ENCODE measurements at regions not wholly inside any gene's neighbourhood (a gene's known extent, or its start where the extent isn't known, plus 50 kb on each side); places are given as distances from the start of the nearest gene placed in this dataset.

DNA sequence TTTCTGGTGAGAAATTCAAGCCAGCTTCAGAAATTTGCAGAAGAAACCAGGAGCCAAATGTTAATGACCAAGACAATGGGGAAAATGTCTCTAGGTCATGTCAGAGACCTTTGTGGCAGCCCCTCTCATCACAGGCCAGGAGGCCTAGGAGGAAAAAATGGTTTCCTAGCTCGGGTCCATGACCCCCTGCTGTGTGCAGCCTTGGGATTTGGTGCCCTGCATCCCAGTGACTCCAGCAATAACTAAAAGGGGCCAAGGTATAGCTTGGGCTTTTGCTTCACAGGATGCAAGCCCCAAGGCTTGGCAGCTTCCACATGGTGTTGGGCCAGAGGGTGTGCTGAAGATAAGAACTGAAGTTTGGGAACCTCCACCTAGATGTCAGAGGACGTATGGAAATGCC, 814.7 kb upstream of the SLIT2 start:
- no peaks in the 10 kb centered on the region for H4K20me1 ChIP-seq (replicated peaks; ENCODE audit: control insufficient read depth, extremely low read depth, insufficient read depth, low read length)
- intact Hi-C loops (cut with micrococcal nuclease): no loop called here
- no peak overlapping the region for H3K9ac ChIP-seq (replicated peaks; ENCODE audit: extremely low read depth, insufficient read depth, low read length)
- no peaks in the 10 kb centered on the region for H3K9me1 ChIP-seq (replicated peaks; ENCODE audit: control insufficient read depth, extremely low read depth, insufficient read depth, low read length)
- no peaks in the 10 kb centered on the region for H3K4me1 ChIP-seq (ENCODE audit: control insufficient read depth, extremely low read depth, insufficient read depth, low read length)
- no peak for FAIRE-seq
- POLR2A ChIA-PET: no interaction called here
- H3K27me3 ChIP-seq (ENCODE audit: control insufficient read depth in 2 of 2, insufficient read depth in 2 of 2, low read length in 2 of 2): no peaks in the 10 kb centered on the region
- CTCF ChIA-PET: no interaction called here
- no peak overlapping the region for H3K27ac ChIP-seq (ENCODE audit: insufficient read depth, low read depth, low read length)
- H3K4me3 ChIP-seq (replicated peaks in 1 of 3; ENCODE audit: insufficient read depth in 1 of 3, low read depth in 1 of 3, low read length in 3 of 3): no peak overlapping the region
- H3K9me3 ChIP-seq (replicated peaks; ENCODE audit: control insufficient read depth, insufficient read depth, low read length): no peaks in the 10 kb centered on the region
- H3K36me3 ChIP-seq (ENCODE audit: control insufficient read depth in 2 of 2, extremely low read depth in 1 of 2, insufficient read depth in 2 of 2, low read length in 2 of 2): no peaks in the 10 kb centered on the region
- BruUV-seq (replicated peaks): no TSS peak
- dilution Hi-C loops (cut with MboI; ENCODE audit: extremely low pct_ligation_motif_present, low sequenced_read_pairs): no loop called here
- H3K79me2 ChIP-seq (ENCODE audit: control insufficient read depth, insufficient read depth, low read length): no peaks in the 10 kb centered on the region
- no peak overlapping the region for H3K4me2 ChIP-seq (ENCODE audit: insufficient read depth, low read length)
- no peak for DNase-seq (ENCODE audit: low read depth, low spot score)
- TF ChIP-seq FOS (IDR thresholded peaks at IDR 0.05; ENCODE audit: borderline replicate concordance, insufficient read depth, low read length) (no peak), JUN (IDR thresholded peaks at IDR 0.05; ENCODE audit: borderline replicate concordance, insufficient read depth, insufficient read length, low read depth) (no peak), POLR2A (IDR thresholded peaks at IDR 0.05; ENCODE audit: low read depth, low read length) (no peak), POLR2AphosphoS5 (IDR thresholded peaks at IDR 0.05; ENCODE audit: insufficient read depth, low read depth, low read length) (no peak), MYC (IDR thresholded peaks at IDR 0.05; ENCODE audit: low read depth, low read length) (no peak), GATA2 (IDR thresholded peaks at IDR 0.05; ENCODE audit: insufficient read depth, insufficient read length, low read depth, low read length) (no peak), EZH2 (IDR thresholded peaks at IDR 0.05; ENCODE audit: borderline replicate concordance, low read depth, low read length, severe bottlenecking) (no peak)
- TF ChIP-seq, protein P1, sequence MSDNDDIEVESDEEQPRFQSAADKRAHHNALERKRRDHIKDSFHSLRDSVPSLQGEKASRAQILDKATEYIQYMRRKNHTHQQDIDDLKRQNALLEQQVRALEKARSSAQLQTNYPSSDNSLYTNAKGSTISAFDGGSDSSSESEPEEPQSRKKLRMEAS (IDR thresholded peaks at IDR 0.05; ENCODE audit: insufficient read depth, insufficient read length): no peak
- no peak overlapping the region for H2AFZ ChIP-seq (ENCODE audit: low read depth, low read length)

DNA sequence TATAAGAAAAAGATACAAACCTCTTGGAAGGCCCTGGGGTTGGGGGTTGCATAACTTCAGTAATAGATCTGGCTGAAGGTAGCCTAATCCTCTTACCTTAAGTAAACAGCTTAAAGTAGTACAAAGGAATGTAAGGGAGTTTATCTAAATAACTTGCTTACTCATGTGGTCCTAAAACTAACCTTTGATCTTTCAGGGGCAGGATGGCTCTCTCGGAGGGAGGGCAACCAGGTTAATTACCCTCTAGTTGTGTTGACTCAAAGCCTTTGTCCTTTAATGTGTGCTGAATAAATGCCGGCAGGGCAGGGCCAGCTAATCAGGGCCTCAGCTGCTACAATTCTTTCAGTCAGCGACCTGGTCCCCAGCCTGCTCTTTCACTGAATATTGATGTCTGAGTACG, 822.0 kb upstream of the SLIT2 start:
- Histone ChIP-seq H2AFZ (ENCODE audit: low read depth, low read length) (no peak overlapping the region), H3K27ac (ENCODE audit: insufficient read depth, low read depth, low read length) (no peak overlapping the region), H3K9me3 (replicated peaks; ENCODE audit: control insufficient read depth, insufficient read depth, low read length) (no peaks in the 10 kb centered on the region), H3K4me3 (replicated peaks in 1 of 3; ENCODE audit: insufficient read depth in 1 of 3, low read depth in 1 of 3, low read length in 3 of 3) (no peak overlapping the region), H3K79me2 (ENCODE audit: control insufficient read depth, insufficient read depth, low read length) (no peaks in the 10 kb centered on the region), H3K36me3 (ENCODE audit: control insufficient read depth in 2 of 2, extremely low read depth in 1 of 2, insufficient read depth in 2 of 2, low read length in 2 of 2) (no peaks in the 10 kb centered on the region), H3K27me3 (ENCODE audit: control insufficient read depth in 2 of 2, insufficient read depth in 2 of 2, low read length in 2 of 2) (no peaks in the 10 kb centered on the region), H4K20me1 (replicated peaks; ENCODE audit: control insufficient read depth, extremely low read depth, insufficient read depth, low read length) (no peaks in the 10 kb centered on the region), H3K9ac (replicated peaks; ENCODE audit: extremely low read depth, insufficient read depth, low read length) (no peak overlapping the region), H3K9me1 (replicated peaks; ENCODE audit: control insufficient read depth, extremely low read depth, insufficient read depth, low read length) (no peaks in the 10 kb centered on the region), H3K4me2 (ENCODE audit: insufficient read depth, low read length) (no peak overlapping the region), H3K4me1 (ENCODE audit: control insufficient read depth, extremely low read depth, insufficient read depth, low read length) (no peaks in the 10 kb centered on the region)
- no peak for FAIRE-seq
- TF ChIP-seq MYC (IDR thresholded peaks at IDR 0.05; ENCODE audit: low read depth, low read length) (no peak), POLR2A (IDR thresholded peaks at IDR 0.05; ENCODE audit: low read depth, low read length) (no peak), EZH2 (IDR thresholded peaks at IDR 0.05; ENCODE audit: borderline replicate concordance, low read depth, low read length, severe bottlenecking) (no peak), FOS (IDR thresholded peaks at IDR 0.05; ENCODE audit: borderline replicate concordance, insufficient read depth, low read length) (no peak), GATA2 (IDR thresholded peaks at IDR 0.05; ENCODE audit: insufficient read depth, insufficient read length, low read depth, low read length) (no peak), POLR2AphosphoS5 (IDR thresholded peaks at IDR 0.05; ENCODE audit: insufficient read depth, low read depth, low read length) (no peak), JUN (IDR thresholded peaks at IDR 0.05; ENCODE audit: borderline replicate concordance, insufficient read depth, insufficient read length, low read depth) (no peak)
- TF ChIP-seq, protein P2, sequence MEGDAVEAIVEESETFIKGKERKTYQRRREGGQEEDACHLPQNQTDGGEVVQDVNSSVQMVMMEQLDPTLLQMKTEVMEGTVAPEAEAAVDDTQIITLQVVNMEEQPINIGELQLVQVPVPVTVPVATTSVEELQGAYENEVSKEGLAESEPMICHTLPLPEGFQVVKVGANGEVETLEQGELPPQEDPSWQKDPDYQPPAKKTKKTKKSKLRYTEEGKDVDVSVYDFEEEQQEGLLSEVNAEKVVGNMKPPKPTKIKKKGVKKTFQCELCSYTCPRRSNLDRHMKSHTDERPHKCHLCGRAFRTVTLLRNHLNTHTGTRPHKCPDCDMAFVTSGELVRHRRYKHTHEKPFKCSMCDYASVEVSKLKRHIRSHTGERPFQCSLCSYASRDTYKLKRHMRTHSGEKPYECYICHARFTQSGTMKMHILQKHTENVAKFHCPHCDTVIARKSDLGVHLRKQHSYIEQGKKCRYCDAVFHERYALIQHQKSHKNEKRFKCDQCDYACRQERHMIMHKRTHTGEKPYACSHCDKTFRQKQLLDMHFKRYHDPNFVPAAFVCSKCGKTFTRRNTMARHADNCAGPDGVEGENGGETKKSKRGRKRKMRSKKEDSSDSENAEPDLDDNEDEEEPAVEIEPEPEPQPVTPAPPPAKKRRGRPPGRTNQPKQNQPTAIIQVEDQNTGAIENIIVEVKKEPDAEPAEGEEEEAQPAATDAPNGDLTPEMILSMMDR (IDR thresholded peaks at IDR 0.05; ENCODE audit: extremely low read depth in 1 of 2, insufficient read depth in 1 of 2, low read depth in 1 of 2, low read length in 2 of 2): no peak
- CTCF ChIA-PET: no interaction called here
- POLR2A ChIA-PET: no interaction called here
- no TSS peak for BruUV-seq (replicated peaks)
- intact Hi-C loops (cut with micrococcal nuclease): no loop called here
- no peak for DNase-seq (ENCODE audit: low read depth, low spot score)
- dilution Hi-C loops (cut with MboI; ENCODE audit: extremely low pct_ligation_motif_present, low sequenced_read_pairs): no loop called here

Data from endothelial cell of umbilical vein (primary cell).